Right lobe of liver (tissue), 6 donors: ENCODE measurements at regions not wholly inside any gene's neighbourhood (a gene's known extent, or its start where the extent isn't known, plus 50 kb on each side); places are given as distances from the start of the nearest gene placed in this dataset.

ENCODE experiments used
- ATAC-seq, 4 donors: fragments of 200-7000 bp; cut with Tn5 transposase; one replicate each; pipeline ENCODE4 v1.9.1; 2020; ENCODE audit warnings: mild to moderate bottlenecking in 4 of 4, moderate library complexity in 4 of 4
- DNase-seq, 3 donors: peaks; one replicate each; pipeline ENCODE4 v3.0.0-alpha.2; 2020
- H3K27ac ChIP-seq, 3 donors: fragments of 200-600 bp; one replicate each; pipeline ENCODE4 v1.8.0; 2022
- H3K27me3 ChIP-seq, 2 donors: fragments of 200-600 bp; one replicate each; pipeline ENCODE4 v1.8.0; 2022
- H3K36me3 ChIP-seq, 4 donors: fragments of 200-600 bp; sonication (generic) in 1 of 4; one replicate each; pipeline versions ENCODE4 v1.5.1 to v1.8.0; 2017 to 2022; ENCODE audit warnings: control low read depth in 1 of 4
- H3K4me1 ChIP-seq, 4 donors: fragments of 200-600 bp; sonication (generic) in 1 of 4; one replicate each; pipeline versions ENCODE4 v1.5.1 to v1.8.0; 2017 to 2022; ENCODE audit warnings: control low read depth in 1 of 4
- H3K4me3 ChIP-seq, 3 donors: fragments of 200-600 bp; one replicate each; pipeline ENCODE4 v1.8.0; 2022
- H3K9me3 ChIP-seq, 4 donors: fragments of 200-600 bp; sonication (generic) in 1 of 4; one replicate each; pipeline versions ENCODE4 v1.5.1 to v1.8.0; 2017 to 2022; ENCODE audit warnings: control low read depth in 1 of 4
- POLR2A ChIP-seq: fragments of 450-650 bp; IDR thresholded peaks from one replicate; pipeline ENCODE4 v1.6.1; 2017; ENCODE audit warnings: antibody characterized with exemption, mild to moderate bottlenecking
- WGBS: methylation state at CpG from one replicate; pipeline ENCODE4 v1.1.6; 2018; ENCODE audit warnings: low coverage, low lambda C conversion rate; ENCODE audit not compliant: insufficient coverage; ENCODE audit errors: missing lambda C conversion rate; 5-methylcytosine and 5-hydroxymethylcytosine counted together
- intact Hi-C, 2 donors: fragments of 100-400 bp; cut with DNase I; formaldehyde crosslinking; loops; one replicate each; pipeline versions ENCODE4 v1.11.2 to v1.14.1; 2022
- TF ChIP-seq, protein P1 (sequence below), 4 donors: fragments of 200-600 bp in 3 of 4; fragments of 450-650 bp in 1 of 4; IDR thresholded peaks; one replicate each; pipeline versions ENCODE4 v1.5.1 to v1.8.0; 2016 to 2022; ENCODE audit warnings: antibody characterized with exemption in 4 of 4, mild to moderate bottlenecking in 2 of 4
- donor health status: DM: no; HTN: yes; CAD: no.
- donor health status: DM: no; HTN: no; CAD: no.
- donor health status: DM: no; HTN: no; CAD: no.
- donor health status: DM: no; HTN: yes; CAD: no.
- donor health status: DM: no; HTN: yes; CAD: no.

DNA sequence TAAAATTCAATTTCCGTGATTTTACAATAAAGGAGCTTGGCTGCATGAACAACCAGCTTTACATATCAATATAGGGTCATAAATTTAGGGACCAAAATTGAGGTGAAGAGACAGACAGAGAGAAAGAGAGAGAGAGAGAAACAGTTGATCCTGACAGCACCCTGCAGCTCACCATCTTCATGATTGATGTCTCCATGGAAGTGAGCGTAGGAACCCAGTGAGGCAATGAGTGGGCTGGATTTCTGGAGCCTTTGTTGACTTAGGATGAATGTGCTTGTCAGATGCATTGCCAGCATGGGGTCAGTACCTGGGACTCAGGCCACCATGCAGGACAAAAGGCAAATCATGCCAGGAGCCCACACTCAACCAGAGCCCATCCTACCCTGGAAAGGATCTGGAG, 165.1 kb upstream of the SYNDIG1 start:
- Histone ChIP-seq H3K27ac (no peak overlapping the region), H3K4me1 (no peaks in the 10 kb centered on the region), H3K36me3 (no peaks in the 10 kb centered on the region), H3K4me3 (no peak overlapping the region), H3K9me3 (no peaks in the 10 kb centered on the region), H3K27me3 (no peaks in the 10 kb centered on the region)
- DNase-seq (no peak), ATAC-seq (no peak)
- TF ChIP-seq POLR2A = no peak
- TF ChIP-seq, protein P1, sequence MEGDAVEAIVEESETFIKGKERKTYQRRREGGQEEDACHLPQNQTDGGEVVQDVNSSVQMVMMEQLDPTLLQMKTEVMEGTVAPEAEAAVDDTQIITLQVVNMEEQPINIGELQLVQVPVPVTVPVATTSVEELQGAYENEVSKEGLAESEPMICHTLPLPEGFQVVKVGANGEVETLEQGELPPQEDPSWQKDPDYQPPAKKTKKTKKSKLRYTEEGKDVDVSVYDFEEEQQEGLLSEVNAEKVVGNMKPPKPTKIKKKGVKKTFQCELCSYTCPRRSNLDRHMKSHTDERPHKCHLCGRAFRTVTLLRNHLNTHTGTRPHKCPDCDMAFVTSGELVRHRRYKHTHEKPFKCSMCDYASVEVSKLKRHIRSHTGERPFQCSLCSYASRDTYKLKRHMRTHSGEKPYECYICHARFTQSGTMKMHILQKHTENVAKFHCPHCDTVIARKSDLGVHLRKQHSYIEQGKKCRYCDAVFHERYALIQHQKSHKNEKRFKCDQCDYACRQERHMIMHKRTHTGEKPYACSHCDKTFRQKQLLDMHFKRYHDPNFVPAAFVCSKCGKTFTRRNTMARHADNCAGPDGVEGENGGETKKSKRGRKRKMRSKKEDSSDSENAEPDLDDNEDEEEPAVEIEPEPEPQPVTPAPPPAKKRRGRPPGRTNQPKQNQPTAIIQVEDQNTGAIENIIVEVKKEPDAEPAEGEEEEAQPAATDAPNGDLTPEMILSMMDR (IDR thresholded peaks at IDR 0.05) = no peak
- 62% methylated on average over 2 of the region's 2 CpGs for WGBS
- intact Hi-C loops = no loop called here

DNA sequence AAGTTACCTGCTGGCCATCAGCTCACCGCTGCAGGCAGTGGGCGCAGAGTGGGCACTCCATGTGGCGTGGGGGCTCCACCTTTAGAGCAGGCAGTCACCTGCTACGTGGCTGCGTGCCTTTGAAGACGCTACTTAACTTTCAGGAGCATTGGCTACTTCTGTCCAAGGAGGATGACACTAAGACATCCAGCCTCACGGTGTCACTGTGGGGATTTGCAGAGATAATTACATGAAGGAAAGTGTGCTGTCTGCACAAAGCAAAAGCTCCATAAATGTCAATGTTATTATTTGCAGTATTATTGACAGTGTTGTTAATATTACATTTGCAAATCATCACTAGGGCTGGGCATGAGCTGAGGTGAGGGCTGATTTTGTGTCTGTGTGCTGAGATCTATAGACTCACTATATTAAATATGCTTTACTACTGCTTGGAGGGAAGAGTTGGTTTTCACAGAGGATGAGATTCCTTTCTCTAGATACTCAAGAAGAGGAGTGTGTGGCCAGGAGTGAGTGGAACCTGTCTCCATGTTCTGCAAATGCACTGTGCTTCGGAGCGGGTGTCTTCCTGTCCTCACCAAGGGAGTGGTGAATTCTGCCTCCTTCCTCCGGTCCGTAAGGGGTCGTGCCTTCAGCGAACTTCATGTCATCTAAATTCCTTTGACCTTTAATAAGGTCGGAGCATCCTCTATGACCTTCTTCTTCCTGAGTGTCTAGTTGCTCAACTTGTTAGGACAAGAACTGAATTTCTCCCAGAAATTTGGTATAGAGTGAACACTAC, 165.8 kb upstream of the SYNDIG1 start:
- H3K9me3 ChIP-seq = no peaks in the 10 kb centered on the region
- TF ChIP-seq, protein P1 (IDR thresholded peaks at IDR 0.05) = no peak
- TF ChIP-seq POLR2A = no peak
- no peaks in the 10 kb centered on the region for H3K4me1 ChIP-seq
- DNase-seq (no peak), ATAC-seq (no peak)
- H3K27ac ChIP-seq = no peak overlapping the region
- H3K4me3 ChIP-seq = no peak overlapping the region
- WGBS = 42% methylated on average over 12 of the region's 14 CpGs
- intact Hi-C loops = no loop called here
- no peaks in the 10 kb centered on the region for H3K27me3 ChIP-seq
- H3K36me3 ChIP-seq = no peaks in the 10 kb centered on the region

DNA sequence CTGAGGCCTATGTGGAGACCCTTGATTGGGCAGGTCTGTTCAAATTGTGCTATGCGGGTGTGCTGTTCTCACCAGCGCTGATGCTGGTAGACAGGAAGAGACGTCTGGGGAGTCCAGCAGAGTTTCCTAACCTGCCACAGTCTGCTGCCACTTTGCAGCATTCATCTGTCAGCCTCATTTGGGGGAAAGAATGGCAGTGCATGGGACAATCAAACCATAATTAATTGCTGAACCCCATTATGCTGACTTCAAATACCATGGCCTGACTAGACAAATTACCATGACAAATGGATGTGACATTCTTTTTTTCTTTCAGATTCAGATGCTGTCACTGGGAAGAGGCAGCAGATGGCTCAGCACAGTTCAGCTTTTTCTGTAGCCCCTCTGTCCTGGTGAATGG, 171.4 kb upstream of the SYNDIG1 start:
- 26% methylated on average over 2 of the region's 3 CpGs for WGBS
- no peak for DNase-seq
- TF ChIP-seq, protein P1 (IDR thresholded peaks at IDR 0.05) = no peak
- TF ChIP-seq POLR2A = no peak
- no peak for ATAC-seq
- H3K4me3 ChIP-seq = no peak overlapping the region
- no peak overlapping the region for H3K27ac ChIP-seq
- intact Hi-C loops = no loop called here
- no peaks in the 10 kb centered on the region for H3K36me3 ChIP-seq
- H3K4me1 ChIP-seq = no peaks in the 10 kb centered on the region
- no peaks in the 10 kb centered on the region for H3K9me3 ChIP-seq
- H3K27me3 ChIP-seq = no peaks in the 10 kb centered on the region

DNA sequence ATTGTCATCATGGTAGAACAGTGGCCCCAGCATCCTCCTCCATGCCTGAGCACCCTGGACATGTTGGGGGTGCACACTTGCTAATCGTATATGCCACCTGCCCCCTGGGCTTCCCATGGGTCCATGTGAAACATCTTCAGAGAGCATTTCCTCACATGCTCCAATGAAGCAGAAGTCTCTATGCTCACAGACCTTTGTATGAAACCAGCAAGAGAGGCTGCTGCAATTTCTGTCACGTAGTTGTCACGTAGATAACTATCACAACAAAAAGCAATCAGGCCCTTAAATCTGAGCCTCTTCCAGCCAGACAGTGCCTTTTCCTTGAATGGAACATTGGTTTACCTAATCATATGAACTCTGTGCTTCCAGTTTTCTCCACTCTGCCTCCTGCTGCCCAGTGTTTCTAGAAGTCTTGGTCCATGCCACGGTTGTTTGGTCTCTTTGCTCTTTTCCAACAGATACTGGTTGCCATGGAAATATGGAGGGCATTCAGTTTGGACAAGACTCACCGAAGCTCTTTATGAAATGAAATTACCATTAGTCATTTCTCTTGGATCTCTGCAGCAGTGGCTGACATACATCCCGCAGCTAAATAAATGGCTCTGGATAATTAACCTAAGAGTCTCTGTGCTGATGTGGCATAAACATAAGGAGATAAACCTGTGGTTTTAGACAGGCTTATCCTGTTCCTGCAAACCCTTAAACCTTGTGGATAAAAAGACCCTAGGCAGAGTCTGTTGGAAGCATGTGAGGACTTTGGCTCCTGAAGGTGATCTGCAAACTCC, 172.8 kb upstream of the SYNDIG1 start:
- WGBS = 65% methylated on average over 6 of the region's 6 CpGs
- Histone ChIP-seq H3K27me3 (no peaks in the 10 kb centered on the region), H3K4me1 (no peaks in the 10 kb centered on the region), H3K9me3 (no peaks in the 10 kb centered on the region), H3K27ac (no peak overlapping the region), H3K4me3 (no peak overlapping the region), H3K36me3 (no peaks in the 10 kb centered on the region)
- TF ChIP-seq, protein P1 (IDR thresholded peaks at IDR 0.05) = no peak
- no peak for TF ChIP-seq POLR2A
- intact Hi-C loops = no loop called here
- ATAC-seq (no peak), DNase-seq (no peak)
